ENCODE measurements at regions not wholly inside any gene's neighbourhood (a gene's known extent, or its start where the extent isn't known, plus 50 kb on each side); places are given as distances from the start of the nearest gene placed in this dataset.
"Not testable (repeated sequence)": the region's sequence is repeated elsewhere in the genome, so short reads cannot be mapped to it uniquely, and the experiment has no call there.

GRCh38 chrY:12212394-12212793, 488.6 kb upstream of the USP9Y start:
- H3K4me3 ChIP-seq (ENCODE audit: low read depth, low read length), result no peak overlapping the region
- no peak for DNase-seq (ENCODE audit: low read depth)

- no peak overlapping the region for H3K4me3 ChIP-seq (ENCODE audit: low read depth, low read length)
Measured at GRCh38 chrY:12215564-12216022, 485.4 kb upstream of the USP9Y start.

GRCh38 chrY:12230921-12231320, 470.1 kb upstream of the USP9Y start:
- no peak for DNase-seq (ENCODE audit: low read depth)
- no peak overlapping the region for H3K4me3 ChIP-seq (ENCODE audit: low read depth, low read length)

More at GRCh38 chrY:12215564-12216022, 485.4 kb upstream of the USP9Y start:
- no peak for DNase-seq (ENCODE audit: low read depth)

DNA sequence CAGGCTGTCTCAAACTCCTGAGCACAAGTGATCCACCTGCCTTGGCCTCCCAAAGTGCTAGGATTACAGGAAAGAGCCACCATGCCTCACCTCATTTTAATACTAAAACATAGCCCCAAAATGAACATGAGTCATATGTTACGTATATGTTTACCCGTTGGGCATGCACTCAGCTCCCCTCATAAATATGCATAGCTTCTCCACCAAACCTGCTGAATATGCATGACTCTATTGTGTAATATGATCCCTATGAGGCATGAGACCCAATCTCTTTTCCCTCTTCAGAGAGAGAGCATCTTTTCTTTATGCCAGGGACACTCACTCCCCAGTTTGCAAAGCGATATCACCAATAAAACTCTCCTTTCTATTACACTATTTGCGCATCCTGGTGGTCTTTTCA, 464.6 kb upstream of the USP9Y start:
- no peak overlapping the region for H3K4me3 ChIP-seq (ENCODE audit: low read depth, low read length)
- DNase-seq (ENCODE audit: low read depth), result no peak

GRCh38 chrY:12240326-12240725, 460.7 kb upstream of the USP9Y start:
- not testable (repeated sequence) for DNase-seq (ENCODE audit: low read depth); H3K4me3 ChIP-seq (ENCODE audit: low read depth, low read length)

GRCh38 chrY:12244146-12244545, 456.9 kb upstream of the USP9Y start:
- DNase-seq (ENCODE audit: low read depth), result no peak
- no peak overlapping the region for H3K4me3 ChIP-seq (ENCODE audit: low read depth, low read length)

GRCh38 chrY:12253756-12254155, 447.3 kb upstream of the USP9Y start:
- no peak for DNase-seq (ENCODE audit: low read depth)
- H3K4me3 ChIP-seq (ENCODE audit: low read depth, low read length), result no peak overlapping the region

- H3K4me3 ChIP-seq (ENCODE audit: low read depth, low read length), result no peak overlapping the region
- no peak for DNase-seq (ENCODE audit: low read depth)
Measured at GRCh38 chrY:12271162-12271561, 429.9 kb upstream of the USP9Y start.

DNA sequence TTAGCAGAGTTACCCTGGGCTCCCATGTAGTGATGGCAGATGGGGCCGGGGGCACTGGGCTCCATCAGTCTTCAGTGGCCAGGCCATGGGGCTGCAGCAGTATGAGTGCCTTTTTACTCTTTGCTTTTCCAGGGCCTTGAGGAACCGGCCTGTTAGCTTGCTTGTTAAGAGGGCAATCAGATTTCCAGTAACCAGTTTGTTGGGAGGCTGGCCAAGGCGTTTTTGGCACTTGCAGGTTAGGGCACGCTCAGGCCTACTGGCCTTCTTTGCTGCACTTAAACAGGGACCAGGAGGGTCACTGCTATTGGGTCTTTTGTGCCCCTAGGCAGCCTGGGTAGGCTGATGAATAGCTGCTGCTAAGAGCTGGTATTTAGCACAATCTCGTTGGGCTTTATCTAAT, 415.4 kb upstream of the USP9Y start:
- no peak for DNase-seq (ENCODE audit: low read depth)

DNA sequence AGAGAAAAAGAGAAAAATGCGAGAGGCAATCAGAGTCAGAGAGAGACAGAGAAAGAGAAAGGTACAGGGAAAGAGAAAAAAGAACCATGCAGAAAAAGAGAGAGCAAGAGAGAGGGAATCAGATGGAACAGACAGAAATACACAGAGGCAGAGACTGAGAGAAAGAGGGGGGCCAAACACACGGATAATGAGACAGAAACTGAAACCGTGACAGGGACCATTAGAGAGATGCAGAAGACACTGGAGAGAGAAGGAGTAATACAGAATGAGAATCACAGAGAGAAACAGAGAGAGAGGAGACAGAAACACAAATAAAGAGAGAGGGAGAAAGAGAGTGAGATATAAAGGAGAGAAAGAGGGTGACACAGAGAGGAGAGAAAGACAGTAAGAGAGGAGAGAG, 412.1 kb upstream of the USP9Y start:
- H3K4me3 ChIP-seq (ENCODE audit: low read depth, low read length), result no peak overlapping the region
- DNase-seq (ENCODE audit: low read depth), result no peak

More for the DNA sequence above, 415.4 kb upstream of the USP9Y start:
- no peak overlapping the region for H3K4me3 ChIP-seq (ENCODE audit: low read depth, low read length)

- DNase-seq (ENCODE audit: low read depth), result no peak
- no peak overlapping the region for H3K4me3 ChIP-seq (ENCODE audit: low read depth, low read length)
Measured at GRCh38 chrY:12289415-12289814, 411.6 kb upstream of the USP9Y start.

DNA sequence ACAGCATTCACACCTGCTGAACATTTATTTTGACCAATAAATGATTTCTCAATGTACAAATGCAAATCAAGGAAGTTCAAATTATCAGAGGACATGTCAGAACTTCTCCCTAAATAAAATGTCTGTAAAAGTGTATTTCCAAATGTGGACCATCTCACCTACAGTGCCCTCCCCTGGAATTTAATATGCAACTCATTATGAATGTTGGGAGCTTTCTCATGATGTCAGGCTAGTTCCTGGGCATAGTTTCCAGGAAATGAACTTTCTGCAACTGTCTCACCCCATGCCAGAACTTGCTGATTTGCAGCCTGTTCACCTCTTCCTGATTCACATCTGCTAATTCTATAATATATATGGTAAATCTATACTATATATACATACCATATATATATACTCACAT, 408.5 kb upstream of the USP9Y start:
- no peak for DNase-seq (ENCODE audit: low read depth)
- no peak overlapping the region for H3K4me3 ChIP-seq (ENCODE audit: low read depth, low read length)

GRCh38 chrY:12296460-12296859, 404.6 kb upstream of the USP9Y start:
- H3K4me3 ChIP-seq (ENCODE audit: low read depth, low read length), result no peak overlapping the region
- no peak for DNase-seq (ENCODE audit: low read depth)

DNA sequence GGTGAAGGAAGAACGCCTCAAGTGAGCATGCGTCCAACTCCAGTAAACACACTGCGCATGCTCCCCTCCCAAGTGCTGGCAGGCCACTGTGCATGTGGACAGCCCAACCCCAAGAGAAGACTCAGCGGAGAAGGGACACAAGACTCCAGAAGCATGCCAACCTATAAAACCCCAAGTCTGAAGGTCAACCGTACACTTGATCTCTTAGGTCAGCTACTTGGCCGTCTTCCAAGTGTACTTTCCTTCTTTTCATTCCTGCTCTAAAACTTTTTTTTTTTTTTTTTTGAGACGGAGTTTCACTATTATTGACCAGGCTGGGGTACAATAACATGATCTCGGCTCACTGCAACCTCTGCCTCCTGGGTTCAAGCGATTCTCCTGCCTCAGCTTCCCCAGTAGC, 401.2 kb upstream of the USP9Y start:
- DNase-seq (ENCODE audit: low read depth); H3K4me3 ChIP-seq (ENCODE audit: low read depth, low read length): not testable (repeated sequence)

DNA sequence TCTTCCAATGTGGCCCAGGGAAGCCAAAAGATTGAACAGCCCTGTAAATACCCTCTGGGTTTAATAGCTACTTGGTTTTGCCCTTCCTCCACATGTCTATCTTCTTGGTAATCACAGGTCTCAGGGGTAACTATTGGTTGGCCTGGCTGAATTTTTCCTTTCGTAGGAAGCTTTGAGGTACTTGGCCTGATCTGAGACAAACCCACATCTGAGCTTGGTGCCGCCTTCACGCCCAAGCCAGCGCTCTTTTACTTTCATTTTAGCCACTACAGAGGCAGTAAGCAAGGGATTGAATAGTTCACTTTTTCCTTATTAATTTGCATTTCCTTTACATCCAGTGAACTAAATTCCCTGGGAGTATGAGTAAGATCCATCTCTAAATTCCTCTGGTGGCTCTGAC, 397.6 kb upstream of the USP9Y start:
- DNase-seq (ENCODE audit: low read depth), result no peak
- no peak overlapping the region for H3K4me3 ChIP-seq (ENCODE audit: low read depth, low read length)

GRCh38 chrY:12305456-12305855, 395.6 kb upstream of the USP9Y start:
- no peak for DNase-seq (ENCODE audit: low read depth)
- H3K4me3 ChIP-seq (ENCODE audit: low read depth, low read length), result no peak overlapping the region

- no peak overlapping the region for H3K4me3 ChIP-seq (ENCODE audit: low read depth, low read length)
- DNase-seq (ENCODE audit: low read depth), result no peak
Measured at GRCh38 chrY:12309212-12309611, 391.8 kb upstream of the USP9Y start.

- H3K4me3 ChIP-seq (ENCODE audit: low read depth, low read length), result no peak overlapping the region
- no peak for DNase-seq (ENCODE audit: low read depth)
Measured at GRCh38 chrY:12310832-12311231, 390.2 kb upstream of the USP9Y start.

DNA sequence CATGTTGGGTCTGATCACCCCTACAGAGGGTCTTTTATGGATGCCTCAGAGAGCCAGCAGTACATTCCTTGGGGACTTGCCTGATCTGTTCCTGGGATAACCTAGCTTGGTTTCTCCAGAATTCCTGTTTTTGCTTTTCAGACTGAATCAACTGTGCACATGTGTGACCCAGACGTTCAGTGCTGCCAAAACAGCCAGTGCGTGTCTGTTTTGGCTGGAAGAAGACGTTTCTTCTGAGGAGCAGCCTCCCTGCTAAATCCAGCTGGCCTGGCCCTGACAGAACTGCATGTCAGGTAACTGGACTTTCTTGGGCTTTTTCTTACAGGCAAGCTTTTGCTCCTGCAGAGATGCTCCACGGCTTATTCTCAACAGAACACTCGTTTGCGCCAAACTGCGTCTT, 373.3 kb upstream of the USP9Y start:
- no peak for DNase-seq (ENCODE audit: low read depth)

GRCh38 chrY:12331917-12332316, 369.1 kb upstream of the USP9Y start:
- H3K4me3 ChIP-seq (ENCODE audit: low read depth, low read length); DNase-seq (ENCODE audit: low read depth): not testable (repeated sequence)

More for the DNA sequence above, 373.3 kb upstream of the USP9Y start:
- no peak overlapping the region for H3K4me3 ChIP-seq (ENCODE audit: low read depth, low read length)

- no peak overlapping the region for H3K4me3 ChIP-seq (ENCODE audit: low read depth, low read length)
- DNase-seq (ENCODE audit: low read depth), result no peak
Measured at GRCh38 chrY:12343211-12343610, 357.8 kb upstream of the USP9Y start.

GRCh38 chrY:12348181-12348580, 352.9 kb upstream of the USP9Y start:
- no peak for DNase-seq (ENCODE audit: low read depth)
- no peak overlapping the region for H3K4me3 ChIP-seq (ENCODE audit: low read depth, low read length)

Measured in skeletal muscle cell (primary cell).